ENCODE measurements at regions not wholly inside any gene's neighbourhood (a gene's known extent, or its start where the extent isn't known, plus 50 kb on each side); places are given as distances from the start of the nearest gene placed in this dataset.

GRCh38 chr10:36188080-36188453, 546.0 kb upstream of the FZD8 start:
- POLR2A ChIA-PET: no interaction called here
- DNase-seq (ENCODE audit: low read depth, low spot score): no peak
- Histone ChIP-seq H3K4me3 (replicated peaks in 1 of 2; ENCODE audit: low read depth in 1 of 2, low read length in 2 of 2) (no peak overlapping the region), H3K9me3 (ENCODE audit: control insufficient read depth in 1 of 2, insufficient read depth in 1 of 2, low read depth in 1 of 2, low read length in 2 of 2) (peaks cover 9 to 14% of the 10 kb centered on the region in 2 experiments; a peak in 2 of 4 replicates), H3K4me1 (ENCODE audit: control insufficient read depth in 1 of 2, insufficient read depth in 2 of 2, low read length in 2 of 2) (no peaks in the 10 kb centered on the region), H3K27ac (ENCODE audit: low read depth, low read length) (no peak overlapping the region), H3K36me3 (ENCODE audit: control insufficient read depth in 1 of 2, insufficient read depth in 2 of 2, low read length in 2 of 2) (no peaks in the 10 kb centered on the region), H4K20me1 (ENCODE audit: insufficient read depth) (no peaks in the 10 kb centered on the region), H3K79me2 (ENCODE audit: insufficient read depth, low read length) (no peaks in the 10 kb centered on the region), H3K27me3 (ENCODE audit: insufficient read depth, low read length) (no peaks in the 10 kb centered on the region), H3K9ac (ENCODE audit: low read length) (no peak overlapping the region), H3K9me2 (ENCODE audit: insufficient read depth) (no peaks in the 10 kb centered on the region), H2AFZ (ENCODE audit: low read depth, low read length, poor library complexity, severe bottlenecking) (no peak overlapping the region), H3K4me2 (ENCODE audit: low read length) (no peak overlapping the region)
- BruUV-seq (replicated peaks): no TSS peak
- RAD21 ChIA-PET (ENCODE audit: low non-redundant PET in 1 of 2, low total read pairs in 2 of 2, uncharacterized antibody in 2 of 2, unreplicated experiment in 2 of 2): no interaction called here
- intact Hi-C loops (cut with micrococcal nuclease): no loop called here
- CTCF ChIA-PET: no interaction called here
- TF ChIP-seq MAX (IDR thresholded peaks at IDR 0.05) (no peak), JUND (IDR thresholded peaks at IDR 0.05) (no peak), FOSL1 (IDR thresholded peaks at IDR 0.05; ENCODE audit: low read depth) (no peak), REST (IDR thresholded peaks at IDR 0.05; ENCODE audit: low read depth) (no peak), CTCF (IDR thresholded peaks at IDR 0.05 in 2 of 3, conservative IDR thresholded peaks at IDR 0.05 in 1 of 3; ENCODE audit: borderline replicate concordance in 1 of 3, insufficient read depth in 1 of 3, low read depth in 2 of 3, low read length in 2 of 3) (no peak), RAD21 (IDR thresholded peaks at IDR 0.05; ENCODE audit: low read depth) (no peak), EZH2phosphoT487 (IDR thresholded peaks at IDR 0.05; ENCODE audit: borderline replicate concordance) (no peak), SIN3A (IDR thresholded peaks at IDR 0.05; ENCODE audit: low read depth) (no peak), CBX3 (IDR thresholded peaks at IDR 0.05; ENCODE audit: low read depth) (no peak), CEBPB (IDR thresholded peaks at IDR 0.05; ENCODE audit: low read depth) (no peak), ZNF274 (IDR thresholded peaks at IDR 0.05; ENCODE audit: low read depth, low read length) (no peak), EZH2 (IDR thresholded peaks at IDR 0.05) (no peak), ZFX (IDR thresholded peaks at IDR 0.05) (no peak), POLR2A (IDR thresholded peaks at IDR 0.05; ENCODE audit: borderline replicate concordance, extremely low read depth, insufficient read depth, insufficient read length) (no peak), POLR2AphosphoS5 (IDR thresholded peaks at IDR 0.05; ENCODE audit: low read depth, low read length) (no peak), ATF3 (IDR thresholded peaks at IDR 0.05) (no peak), SP1 (IDR thresholded peaks at IDR 0.05; ENCODE audit: low read depth) (no peak)
- ATAC-seq: no peak
